ENCODE measurements at regions not wholly inside any gene's neighbourhood (a gene's known extent, or its start where the extent isn't known, plus 50 kb on each side); places are given as distances from the start of the nearest gene placed in this dataset.

GRCh38 chr12:127583041-127583440, 683.9 kb upstream of the TMEM132C start:
- TF ChIP-seq EZH2 (IDR thresholded peaks at IDR 0.05; ENCODE audit: borderline replicate concordance, low read length) (no peak), CTCF (IDR thresholded peaks at IDR 0.05; ENCODE audit: low read length) (no peak)
- Histone ChIP-seq H3K9ac (ENCODE audit: low read length) (no peak overlapping the region), H3K36me3 (ENCODE audit: insufficient read depth, low read length) (no peaks in the 10 kb centered on the region), H3K79me2 (ENCODE audit: insufficient read depth, low read length) (no peaks in the 10 kb centered on the region), H2AFZ (ENCODE audit: low read length) (no peak overlapping the region), H3K9me3 (ENCODE audit: low read length) (0 out of 2 replicates have a peak, but pooled peaks cover 3% of the 10 kb centered on the region), H3K27ac (ENCODE audit: low read depth, low read length, poor library complexity, severe bottlenecking) (no peak overlapping the region), H3K4me3 (ENCODE audit: low read depth, low read length, poor library complexity, severe bottlenecking) (no peak overlapping the region), H3K4me2 (ENCODE audit: low read length) (no peak overlapping the region), H4K20me1 (ENCODE audit: insufficient read depth, low read length) (no peaks in the 10 kb centered on the region), H3K4me1 (ENCODE audit: insufficient read depth, low read length, severe bottlenecking) (no peaks in the 10 kb centered on the region), H3K27me3 (ENCODE audit: insufficient read depth, low read length) (no peaks in the 10 kb centered on the region), H3F3A (ENCODE audit: insufficient read depth, low read length) (no peaks in the 10 kb centered on the region), H3K9me2 (ENCODE audit: low read depth, low read length) (no peaks in the 10 kb centered on the region)

- Histone ChIP-seq H3K4me3 (ENCODE audit: low read depth, low read length, poor library complexity, severe bottlenecking) (no peak overlapping the region), H4K20me1 (ENCODE audit: insufficient read depth, low read length) (no peaks in the 10 kb centered on the region), H3K9me2 (ENCODE audit: low read depth, low read length) (no peaks in the 10 kb centered on the region), H3K36me3 (ENCODE audit: insufficient read depth, low read length) (no peaks in the 10 kb centered on the region), H2AFZ (ENCODE audit: low read length) (no peak overlapping the region), H3F3A (ENCODE audit: insufficient read depth, low read length) (no peaks in the 10 kb centered on the region), H3K9ac (ENCODE audit: low read length) (no peak overlapping the region), H3K9me3 (ENCODE audit: low read length) (0 out of 2 replicates have a peak, but pooled peaks cover 3% of the 10 kb centered on the region), H3K79me2 (ENCODE audit: insufficient read depth, low read length) (no peaks in the 10 kb centered on the region), H3K4me2 (ENCODE audit: low read length) (no peak overlapping the region), H3K27me3 (ENCODE audit: insufficient read depth, low read length) (no peaks in the 10 kb centered on the region), H3K27ac (ENCODE audit: low read depth, low read length, poor library complexity, severe bottlenecking) (no peak overlapping the region), H3K4me1 (ENCODE audit: insufficient read depth, low read length, severe bottlenecking) (no peaks in the 10 kb centered on the region)
- TF ChIP-seq CTCF (IDR thresholded peaks at IDR 0.05; ENCODE audit: low read length), result no peak
- no peak for TF ChIP-seq EZH2 (IDR thresholded peaks at IDR 0.05; ENCODE audit: borderline replicate concordance, low read length)
Observed at GRCh38 chr12:127588249-127588648, 678.7 kb upstream of the TMEM132C start.

DNA sequence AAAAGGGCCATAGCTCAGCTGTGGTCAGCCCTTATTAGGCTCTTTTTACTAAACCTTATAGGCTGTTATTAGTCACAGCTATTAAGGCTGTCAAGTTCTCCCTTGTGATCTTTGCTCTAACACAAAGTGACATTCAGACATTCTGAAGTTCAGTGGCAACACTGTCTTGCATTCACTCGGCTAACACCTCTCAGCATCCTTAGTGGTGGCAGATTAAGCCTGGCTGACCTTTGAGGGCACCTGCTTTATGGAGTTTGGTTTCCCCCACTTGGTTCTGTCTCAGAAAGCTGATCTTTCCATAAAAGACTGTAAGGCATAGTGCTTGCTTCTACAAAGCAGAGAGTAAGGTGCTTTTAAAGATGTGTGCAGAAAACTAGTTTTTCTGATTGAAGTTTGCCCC, 677.4 kb upstream of the TMEM132C start:
- no peaks in the 10 kb centered on the region for H4K20me1 ChIP-seq (ENCODE audit: insufficient read depth, low read length)

More for the DNA sequence above, 677.4 kb upstream of the TMEM132C start:
- Histone ChIP-seq H3K79me2 (ENCODE audit: insufficient read depth, low read length) (no peaks in the 10 kb centered on the region), H3K4me3 (ENCODE audit: low read depth, low read length, poor library complexity, severe bottlenecking) (no peak overlapping the region), H3K27ac (ENCODE audit: low read depth, low read length, poor library complexity, severe bottlenecking) (no peak overlapping the region), H2AFZ (ENCODE audit: low read length) (no peak overlapping the region), H3K27me3 (ENCODE audit: insufficient read depth, low read length) (no peaks in the 10 kb centered on the region), H3K9me3 (ENCODE audit: low read length) (0 out of 2 replicates have a peak, but pooled peaks cover 3% of the 10 kb centered on the region), H3K4me2 (ENCODE audit: low read length) (no peak overlapping the region), H3F3A (ENCODE audit: insufficient read depth, low read length) (no peaks in the 10 kb centered on the region), H3K9me2 (ENCODE audit: low read depth, low read length) (no peaks in the 10 kb centered on the region), H3K4me1 (ENCODE audit: insufficient read depth, low read length, severe bottlenecking) (no peaks in the 10 kb centered on the region), H3K36me3 (ENCODE audit: insufficient read depth, low read length) (no peaks in the 10 kb centered on the region), H3K9ac (ENCODE audit: low read length) (no peak overlapping the region)
- TF ChIP-seq CTCF (IDR thresholded peaks at IDR 0.05; ENCODE audit: low read length) (no peak), EZH2 (IDR thresholded peaks at IDR 0.05; ENCODE audit: borderline replicate concordance, low read length) (no peak)
